ENCODE measurements at regions not wholly inside any gene's neighbourhood (a gene's known extent, or its start where the extent isn't known, plus 50 kb on each side); places are given as distances from the start of the nearest gene placed in this dataset.

DNA sequence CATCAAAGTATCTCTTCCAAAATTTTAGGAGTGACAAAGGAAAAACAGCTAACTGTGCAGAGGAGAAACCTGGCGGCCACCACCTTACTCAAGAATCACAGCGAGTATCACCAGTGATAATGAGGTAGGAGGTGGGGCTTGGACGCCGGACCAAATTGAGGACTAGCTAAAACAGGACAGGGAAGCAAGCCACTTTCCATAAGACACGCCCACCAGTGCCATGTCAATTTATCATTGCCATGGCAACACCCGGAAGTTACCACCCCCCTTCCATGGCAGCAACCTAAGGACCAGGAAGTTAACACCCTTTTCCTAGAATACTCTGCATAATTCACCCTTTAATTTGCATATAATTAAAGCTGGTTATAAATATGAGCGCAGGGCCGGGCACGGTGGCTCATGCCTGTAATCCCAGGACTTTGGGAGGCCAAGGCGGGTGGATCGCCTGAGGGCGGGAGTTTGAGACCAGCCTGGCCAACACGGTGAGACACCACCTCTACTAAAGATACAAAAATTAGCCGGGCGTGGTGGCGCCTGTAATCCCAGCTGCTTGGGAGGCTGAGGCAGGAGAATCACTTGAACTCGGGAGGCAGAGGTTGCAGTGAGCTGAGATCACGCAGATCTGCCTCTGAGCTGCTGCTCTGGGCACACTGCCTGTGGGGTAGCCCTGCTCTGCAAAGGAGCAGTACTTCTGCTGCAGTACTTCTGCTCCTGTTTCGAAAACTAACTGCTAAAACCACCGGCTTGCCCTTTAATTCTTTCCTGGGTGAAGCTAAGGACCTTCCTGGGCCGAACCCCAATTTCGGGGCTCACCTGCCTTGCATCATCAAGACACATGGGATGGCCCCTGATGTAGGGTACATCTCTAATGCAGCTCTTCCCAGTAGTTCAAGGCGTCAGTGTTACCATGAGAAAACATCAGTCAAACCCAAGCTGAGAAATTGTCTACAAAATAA, 116.7 kb downstream of the HMX1 start:
- Mint-ChIP-seq H3K9me3 (no peaks in the 10 kb centered on the region), H3K27me3 (no peaks in the 10 kb centered on the region), H3K4me1 (no peaks in the 10 kb centered on the region), H3K4me3 (no peak overlapping the region), H3K36me3 (no peaks in the 10 kb centered on the region), H3K27ac (no peak overlapping the region)
- CTCF ChIA-PET, result no interaction called here
- no peak for DNase-seq

DNA sequence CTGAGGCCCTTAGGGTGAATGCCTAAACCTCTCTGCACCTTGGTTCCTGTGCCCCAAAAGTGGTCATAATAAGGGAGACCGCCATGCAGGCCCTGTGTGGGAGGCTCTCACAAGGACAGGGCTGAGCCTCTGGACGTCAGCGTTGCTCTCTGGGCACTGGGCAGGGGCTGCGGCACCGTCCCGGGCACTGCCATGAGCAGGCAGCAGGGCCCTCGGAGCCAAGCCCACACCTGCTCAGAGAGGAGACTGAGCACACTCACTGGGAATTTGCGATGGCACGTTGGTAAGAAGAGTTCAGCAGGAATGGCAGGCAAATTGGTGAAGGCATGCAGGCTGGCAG, 123.4 kb downstream of the HMX1 start:
- H3K9me3 Mint-ChIP-seq, result peaks cover 16% of the 10 kb centered on the region
- no peaks in the 10 kb centered on the region for H3K36me3 Mint-ChIP-seq
- H3K4me1 Mint-ChIP-seq, result no peaks in the 10 kb centered on the region
- no peaks in the 10 kb centered on the region for H3K27me3 Mint-ChIP-seq
- no peak overlapping the region for H3K4me3 Mint-ChIP-seq
- DNase-seq, result no peak
- H3K27ac Mint-ChIP-seq, result no peak overlapping the region
- CTCF ChIA-PET, result no interaction called here

DNA sequence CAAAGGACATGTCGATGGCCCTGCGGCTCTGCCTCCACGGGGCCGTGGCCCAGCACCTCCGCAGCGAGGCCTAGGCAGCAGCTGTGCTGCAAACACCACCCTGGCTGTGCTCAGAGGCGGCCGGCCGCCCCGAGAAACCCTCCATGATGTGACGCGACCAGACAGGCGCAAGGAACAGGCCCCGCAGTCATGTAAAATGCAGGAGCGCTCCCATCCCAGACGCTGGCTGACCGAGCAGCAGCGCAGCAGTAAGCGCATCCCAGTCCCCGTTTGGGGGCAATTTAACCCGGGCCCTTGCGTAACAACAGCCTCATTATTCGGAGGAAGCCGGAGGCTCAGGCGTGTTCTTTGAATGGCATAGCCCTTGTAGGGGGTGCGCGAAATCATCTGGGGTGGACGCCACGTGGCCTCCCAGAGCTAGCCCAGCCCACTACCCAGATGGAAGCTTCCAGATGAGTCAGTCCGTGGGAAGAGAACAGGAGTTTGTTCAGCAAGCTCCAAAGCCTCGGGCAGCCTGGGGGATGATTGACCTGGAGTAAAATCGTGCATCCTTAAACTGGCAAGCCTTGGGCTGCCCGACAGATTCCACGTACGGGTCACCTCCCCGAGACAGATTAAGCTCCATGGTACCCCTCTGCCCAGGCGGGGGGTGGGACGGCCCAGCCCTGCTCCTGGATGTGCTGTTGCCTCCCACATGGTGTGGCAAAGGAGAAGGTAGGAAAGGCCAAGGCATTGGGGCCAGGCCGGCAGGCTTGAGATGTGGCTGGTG, 124.0 kb downstream of the HMX1 start:
- Mint-ChIP-seq H3K4me3 (no peak overlapping the region), H3K9me3 (peaks cover 16% of the 10 kb centered on the region), H3K27ac (no peak overlapping the region), H3K27me3 (no peaks in the 10 kb centered on the region), H3K4me1 (no peaks in the 10 kb centered on the region), H3K36me3 (no peaks in the 10 kb centered on the region)
- DNase-seq, result no peak
- CTCF ChIA-PET, result no interaction called here

DNA sequence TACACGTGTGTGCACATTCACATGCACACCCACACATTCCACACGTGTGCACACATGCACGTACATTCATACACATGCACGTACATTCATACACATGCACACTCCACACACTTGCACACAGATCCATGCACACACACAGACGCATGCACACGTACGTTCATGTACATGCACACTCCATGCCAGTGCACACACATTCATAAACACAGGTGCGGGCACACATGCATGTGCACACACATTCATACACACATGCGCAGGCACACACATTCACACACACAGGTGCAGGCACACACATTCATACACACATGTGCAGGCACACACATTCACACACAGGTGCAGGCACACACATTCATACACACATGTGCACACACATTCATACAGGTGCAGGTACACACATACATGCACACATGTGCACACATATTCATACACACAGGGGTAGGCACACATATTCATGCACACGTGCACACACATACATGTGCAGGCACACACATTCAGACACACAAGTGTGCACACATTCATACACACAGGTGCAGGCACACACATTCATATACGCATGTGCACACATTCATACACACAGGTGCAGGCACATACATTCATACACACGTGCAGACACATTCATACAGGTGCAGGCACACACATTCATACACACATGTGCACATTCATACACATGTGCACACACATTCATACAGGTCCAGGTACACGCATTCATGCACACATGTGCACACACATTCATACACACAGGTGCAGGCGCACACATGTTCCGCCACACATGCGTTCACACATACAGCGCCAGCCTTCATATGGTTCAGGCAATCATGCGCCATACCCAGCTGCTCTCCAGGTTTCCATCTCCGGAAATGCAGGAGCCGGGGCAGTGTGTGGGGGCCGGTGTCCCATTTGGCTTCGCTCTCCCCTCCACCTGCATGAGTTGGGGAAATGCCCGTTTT, 124.8 kb downstream of the HMX1 start:
- no peaks in the 10 kb centered on the region for H3K27me3 Mint-ChIP-seq
- H3K9me3 Mint-ChIP-seq, result peaks cover 16% of the 10 kb centered on the region
- no peaks in the 10 kb centered on the region for H3K36me3 Mint-ChIP-seq
- H3K4me1 Mint-ChIP-seq, result no peaks in the 10 kb centered on the region
- no peak overlapping the region for H3K27ac Mint-ChIP-seq
- DNase-seq, result no peak
- no peak overlapping the region for H3K4me3 Mint-ChIP-seq
- CTCF ChIA-PET, result no interaction called here

DNA sequence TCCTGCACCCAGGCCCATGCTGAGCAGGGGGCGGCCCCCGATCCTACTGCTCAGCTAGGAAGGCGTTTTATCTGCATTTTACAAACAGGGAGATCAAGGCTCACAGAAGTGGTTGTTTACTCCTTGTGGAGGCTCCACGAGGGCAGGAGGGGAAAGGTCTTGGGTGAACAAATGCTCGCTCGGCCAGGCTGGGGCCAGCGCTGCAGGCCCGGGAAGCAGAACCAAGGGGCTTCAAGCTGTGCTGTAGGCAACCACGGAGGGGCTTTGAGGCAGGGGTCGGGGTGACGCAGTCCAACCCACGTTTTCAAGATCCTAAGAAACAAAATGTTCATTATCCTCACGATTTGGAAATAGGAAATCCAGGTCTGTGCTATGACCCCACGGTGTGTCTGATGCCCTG, 125.8 kb downstream of the HMX1 start:
- no peaks in the 10 kb centered on the region for H3K36me3 Mint-ChIP-seq
- peaks cover 18% of the 10 kb centered on the region for H3K9me3 Mint-ChIP-seq
- H3K27me3 Mint-ChIP-seq, result no peaks in the 10 kb centered on the region
- no peaks in the 10 kb centered on the region for H3K4me1 Mint-ChIP-seq
- DNase-seq, result no peak
- no peak overlapping the region for H3K4me3 Mint-ChIP-seq
- CTCF ChIA-PET, result no interaction called here
- no peak overlapping the region for H3K27ac Mint-ChIP-seq

DNA sequence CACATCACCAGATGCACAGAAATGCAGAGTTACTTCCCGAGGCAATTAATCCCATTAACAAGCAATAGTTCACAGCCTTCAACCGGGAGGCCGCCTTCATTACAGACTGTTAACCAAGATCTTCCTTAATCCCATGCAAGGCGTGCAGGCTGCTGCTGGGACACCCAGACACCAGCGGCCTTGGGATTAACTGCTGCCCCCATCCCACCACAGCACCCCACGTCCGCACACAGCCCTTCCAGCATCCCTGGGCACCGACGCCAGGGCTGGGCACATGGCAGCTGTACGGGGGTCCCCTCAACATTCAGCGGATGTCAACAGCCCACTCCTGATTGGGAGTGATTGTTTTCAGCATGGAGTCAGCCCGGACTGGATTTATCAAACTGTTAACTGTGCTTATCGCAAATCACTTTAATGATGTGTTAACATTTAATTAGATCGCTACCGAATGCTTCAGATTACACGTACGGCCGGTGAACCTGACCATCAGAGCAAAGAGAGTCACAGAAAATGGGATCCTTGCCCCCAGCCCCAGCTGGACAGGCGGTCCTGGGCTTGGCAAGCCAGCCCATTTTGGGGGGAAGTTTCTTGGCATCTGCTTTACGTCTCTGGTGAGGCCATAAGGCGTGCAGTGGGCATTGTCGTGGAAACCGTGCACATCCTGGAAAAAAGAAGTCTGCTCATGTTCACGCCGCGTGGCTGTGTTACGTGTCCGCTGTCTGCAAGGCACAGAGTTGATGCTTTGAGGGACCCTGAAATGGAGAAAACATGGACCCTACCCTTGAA, 126.4 kb downstream of the HMX1 start:
- CTCF ChIA-PET, result no interaction called here
- H3K27me3 Mint-ChIP-seq, result no peaks in the 10 kb centered on the region
- peaks cover 18% of the 10 kb centered on the region for H3K9me3 Mint-ChIP-seq
- no peak overlapping the region for H3K27ac Mint-ChIP-seq
- DNase-seq, result no peak
- no peaks in the 10 kb centered on the region for H3K36me3 Mint-ChIP-seq
- no peaks in the 10 kb centered on the region for H3K4me1 Mint-ChIP-seq
- H3K4me3 Mint-ChIP-seq, result no peak overlapping the region

DNA sequence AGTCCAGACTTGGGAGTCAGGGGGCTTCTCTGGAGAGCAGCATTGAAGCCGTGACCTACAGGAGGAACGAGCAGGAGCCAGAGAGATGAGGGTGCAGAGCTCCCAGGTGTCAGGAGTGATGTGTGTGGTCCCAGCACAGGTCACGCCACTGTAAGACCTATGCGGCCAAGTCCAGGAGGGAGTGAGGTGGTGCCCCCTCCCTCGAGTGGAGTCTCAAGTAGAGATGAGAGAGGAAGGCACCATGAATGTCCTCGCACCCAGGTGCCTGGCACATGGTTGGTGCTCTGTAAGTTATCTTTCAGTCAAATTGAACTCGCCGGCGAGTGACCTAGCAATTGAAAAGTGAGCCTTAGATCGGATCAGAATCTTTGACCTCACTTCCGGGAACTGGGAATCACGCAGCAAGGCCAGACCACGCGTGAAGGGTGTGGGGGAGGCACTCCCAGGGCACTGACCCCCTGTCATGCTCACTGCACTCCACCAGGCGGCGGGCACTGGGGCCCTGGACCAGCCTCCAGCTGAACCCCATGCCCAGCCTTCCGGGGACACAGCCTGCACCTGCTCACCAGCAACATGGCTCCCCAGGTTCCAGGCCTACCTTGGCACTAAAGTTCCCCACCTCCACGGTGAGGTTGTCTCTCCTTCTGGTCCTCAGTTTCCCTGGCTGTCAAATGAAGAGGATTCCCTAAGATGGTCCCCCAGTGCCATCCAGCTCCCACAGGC, 127.4 kb downstream of the HMX1 start:
- Mint-ChIP-seq H3K9me3 (peaks cover 18% of the 10 kb centered on the region), H3K27ac (no peak overlapping the region), H3K27me3 (no peaks in the 10 kb centered on the region), H3K4me3 (no peak overlapping the region), H3K4me1 (no peaks in the 10 kb centered on the region), H3K36me3 (no peaks in the 10 kb centered on the region)
- no peak for DNase-seq
- CTCF ChIA-PET, result no interaction called here

DNA sequence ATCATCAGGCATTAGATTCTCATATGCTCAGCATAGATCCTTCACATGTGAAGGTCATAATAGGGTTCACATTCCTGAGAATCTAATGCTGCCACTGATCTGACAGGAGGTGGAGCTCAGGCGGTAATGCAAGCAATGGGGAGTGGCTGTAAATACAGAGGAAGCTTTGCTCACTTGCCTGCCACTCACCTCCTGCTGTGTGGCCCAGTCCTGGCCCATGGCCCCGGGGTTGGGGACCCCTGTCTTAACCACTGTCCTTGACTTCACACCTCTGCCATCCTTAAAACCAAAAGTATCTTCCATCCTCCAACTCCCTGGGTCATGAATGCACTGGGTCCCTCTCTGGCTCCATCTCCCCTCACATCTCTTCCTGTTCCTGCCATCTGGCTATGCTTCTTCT, 129.1 kb downstream of the HMX1 start:
- Mint-ChIP-seq H3K36me3 (no peaks in the 10 kb centered on the region), H3K27ac (no peak overlapping the region), H3K27me3 (no peaks in the 10 kb centered on the region), H3K9me3 (peaks cover 18% of the 10 kb centered on the region), H3K4me3 (no peak overlapping the region), H3K4me1 (no peaks in the 10 kb centered on the region)
- no peak for DNase-seq
- CTCF ChIA-PET, result no interaction called here

DNA sequence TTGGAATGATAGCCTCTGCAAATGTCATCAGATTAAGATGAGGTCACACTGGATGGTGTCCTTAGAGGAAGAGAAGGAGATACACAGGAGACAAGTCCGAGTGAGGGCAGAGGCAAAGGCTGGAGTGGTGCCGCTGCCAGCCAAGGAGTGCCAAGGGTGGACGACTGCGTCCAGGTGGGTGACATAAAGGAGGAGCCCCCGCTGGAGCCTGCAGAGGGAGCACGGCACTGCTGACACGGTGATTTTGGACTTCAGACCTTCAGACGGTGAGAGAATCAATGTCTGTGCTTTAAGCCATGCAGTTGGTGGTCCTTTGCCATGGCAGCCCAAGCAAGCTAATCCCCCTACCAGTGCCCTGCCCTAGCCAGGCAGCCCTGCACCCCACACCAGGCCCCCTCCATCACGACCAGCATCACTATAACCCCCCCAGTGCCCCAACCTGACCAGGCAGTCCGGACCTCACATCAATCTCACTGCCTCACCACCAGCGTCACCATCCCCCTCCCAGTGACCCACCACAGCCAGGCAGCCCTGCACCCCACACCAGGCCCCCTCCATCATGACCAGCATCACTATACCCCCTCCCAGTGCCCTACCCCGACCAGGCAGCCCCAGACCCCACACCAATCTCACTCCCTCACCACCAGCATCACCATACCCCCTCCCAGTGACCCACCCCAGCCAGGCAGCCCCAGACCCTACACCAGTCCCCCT, 130.0 kb downstream of the HMX1 start:
- CTCF ChIA-PET, result no interaction called here
- DNase-seq, result no peak
- Mint-ChIP-seq H3K9me3 (peaks cover 14% of the 10 kb centered on the region), H3K4me1 (no peaks in the 10 kb centered on the region), H3K27ac (no peak overlapping the region), H3K4me3 (no peak overlapping the region), H3K36me3 (no peaks in the 10 kb centered on the region), H3K27me3 (no peaks in the 10 kb centered on the region)

DNA sequence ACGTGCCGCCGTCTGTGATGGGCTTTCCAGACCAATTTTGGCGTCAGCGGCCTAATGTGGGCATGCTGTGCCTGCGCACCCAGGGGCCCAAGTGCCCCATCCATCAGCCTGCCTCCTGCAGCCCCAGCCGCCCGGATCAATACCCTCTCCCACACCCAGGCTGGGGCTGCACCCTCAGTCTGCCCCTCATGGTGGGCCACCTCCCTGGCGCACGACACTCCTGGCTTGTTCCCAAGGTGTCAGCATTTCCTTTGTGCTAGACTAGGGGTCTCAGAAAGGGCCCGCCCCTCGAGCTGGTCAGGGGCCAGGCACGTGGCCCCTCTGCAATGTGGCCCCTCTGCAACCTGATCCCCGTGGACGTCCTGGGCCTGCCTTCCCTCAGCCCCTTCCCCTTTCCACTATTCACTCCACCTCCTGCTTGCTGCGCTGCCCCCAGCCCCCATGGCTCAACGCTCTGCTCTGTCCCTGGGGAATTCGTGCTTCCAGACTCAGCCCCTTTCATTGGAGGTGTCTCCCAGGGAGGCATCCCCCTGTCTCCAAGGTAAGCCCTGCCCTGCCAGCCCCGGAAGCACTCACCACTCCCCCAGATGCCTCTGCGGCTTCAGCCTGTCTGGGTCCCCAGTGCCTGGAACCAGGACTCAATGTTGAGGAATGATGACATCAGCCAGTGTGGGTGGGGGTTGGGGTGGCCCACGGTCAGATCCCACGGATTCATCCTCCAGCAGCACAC, 130.8 kb downstream of the HMX1 start:
- no peak for DNase-seq
- Mint-ChIP-seq H3K4me3 (no peak overlapping the region), H3K36me3 (no peaks in the 10 kb centered on the region)

DNA sequence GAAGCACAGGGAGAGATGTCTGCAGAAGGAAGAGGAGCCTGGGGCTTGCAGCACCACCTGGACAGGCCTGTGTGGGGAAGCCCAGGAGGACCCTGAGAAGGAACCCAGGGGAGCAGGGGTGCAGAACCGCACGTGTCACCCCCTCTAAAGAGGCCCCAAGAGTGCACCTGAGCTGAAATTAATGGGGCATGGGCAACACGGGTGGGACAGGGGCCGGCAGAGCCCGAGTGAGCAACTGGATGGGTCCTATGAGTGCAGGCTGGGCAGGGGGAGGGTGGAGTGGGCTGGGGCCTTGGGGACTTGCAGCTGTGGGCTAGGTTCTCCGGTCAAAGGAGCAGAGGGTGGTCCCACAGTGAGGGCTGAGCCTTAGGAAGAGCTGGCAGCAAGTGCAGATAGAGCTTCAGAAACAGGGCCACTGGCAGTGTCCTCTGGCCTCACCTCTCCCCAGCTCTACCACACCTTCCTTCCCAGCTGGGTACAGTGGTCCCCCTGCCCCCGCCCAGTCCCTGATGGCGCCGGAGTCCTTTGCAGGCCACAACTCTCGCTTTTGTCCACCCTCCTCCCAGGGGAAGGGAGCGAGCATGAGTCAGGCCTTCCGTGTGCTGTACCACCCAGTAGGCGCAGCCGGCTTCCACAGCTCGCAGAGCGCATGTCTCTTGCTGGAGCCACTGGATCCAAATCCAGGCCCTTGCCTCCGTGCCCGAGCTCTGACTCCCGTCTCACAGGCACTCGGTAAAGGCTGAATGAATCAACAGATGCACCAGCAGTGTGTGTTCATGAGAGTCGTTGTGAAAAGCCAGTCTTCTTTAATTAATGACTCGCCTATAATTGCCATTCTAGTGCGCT, 131.6 kb downstream of the HMX1 start:
- no peaks in the 10 kb centered on the region for H3K36me3 Mint-ChIP-seq
- H3K27me3 Mint-ChIP-seq, result no peaks in the 10 kb centered on the region
- CTCF ChIA-PET, result no interaction called here
- no peak overlapping the region for H3K27ac Mint-ChIP-seq
- no peak overlapping the region for H3K4me3 Mint-ChIP-seq
- DNase-seq, result no peak
- H3K4me1 Mint-ChIP-seq, result no peaks in the 10 kb centered on the region
- peaks cover 5% of the 10 kb centered on the region for H3K9me3 Mint-ChIP-seq

More for the DNA sequence above, 130.8 kb downstream of the HMX1 start:
- CTCF ChIA-PET, result no interaction called here
- Mint-ChIP-seq H3K9me3 (peaks cover 9% of the 10 kb centered on the region), H3K27me3 (no peaks in the 10 kb centered on the region), H3K4me1 (no peaks in the 10 kb centered on the region), H3K27ac (no peak overlapping the region)

DNA sequence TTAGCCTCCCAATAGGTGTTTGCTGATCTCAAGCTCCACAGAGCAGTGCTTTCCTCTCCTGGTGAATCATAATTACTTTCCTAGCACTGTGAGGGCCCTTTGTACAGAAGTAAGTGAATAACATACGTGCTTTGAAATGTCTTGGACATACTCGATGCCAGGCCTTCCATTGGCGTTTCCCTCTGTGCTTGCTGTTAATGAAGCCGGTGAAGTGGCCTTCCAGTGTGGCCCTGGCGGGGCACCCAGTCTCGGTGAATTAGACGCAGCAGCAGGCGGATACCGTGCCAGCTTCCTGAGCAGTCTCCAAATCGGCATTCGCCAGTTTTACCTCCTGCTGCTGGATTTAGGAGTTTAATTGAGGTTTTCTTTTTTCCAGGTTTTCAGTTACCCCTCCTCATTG, 132.3 kb downstream of the HMX1 start:
- Mint-ChIP-seq H3K9me3 (peaks cover 8% of the 10 kb centered on the region), H3K27ac (no peak overlapping the region), H3K27me3 (no peaks in the 10 kb centered on the region), H3K36me3 (no peaks in the 10 kb centered on the region), H3K4me3 (no peak overlapping the region), H3K4me1 (no peaks in the 10 kb centered on the region)
- CTCF ChIA-PET, result no interaction called here
- DNase-seq, result no peak

Measured in activated naive CD4-positive, alpha-beta T cell treated with anti-CD3 and anti-CD28 coated beads, Interleukin-2, amount 10 ng/mL, durations not matched to agents 7 days and 5 days (primary cell).